OCI-M2 (cell line): ENCODE measurements at regions not wholly inside any gene's neighbourhood (a gene's known extent, or its start where the extent isn't known, plus 50 kb on each side); places are given as distances from the start of the nearest gene placed in this dataset.

Source experiments
- DNase-seq: peaks from one replicate; lab custom pipeline; 2025; ENCODE audit not compliant: unreplicated experiment; lab: John Stamatoyannopoulos, UW

GRCh38 chr6:43985329-43985728 lies 141.9 kb downstream of the MRPL14 start:
- no peak for DNase-seq

- DNase-seq, result no peak
Observed at GRCh38 chr6:43984442-43985321, 142.6 kb downstream of the MRPL14 start.

DNA sequence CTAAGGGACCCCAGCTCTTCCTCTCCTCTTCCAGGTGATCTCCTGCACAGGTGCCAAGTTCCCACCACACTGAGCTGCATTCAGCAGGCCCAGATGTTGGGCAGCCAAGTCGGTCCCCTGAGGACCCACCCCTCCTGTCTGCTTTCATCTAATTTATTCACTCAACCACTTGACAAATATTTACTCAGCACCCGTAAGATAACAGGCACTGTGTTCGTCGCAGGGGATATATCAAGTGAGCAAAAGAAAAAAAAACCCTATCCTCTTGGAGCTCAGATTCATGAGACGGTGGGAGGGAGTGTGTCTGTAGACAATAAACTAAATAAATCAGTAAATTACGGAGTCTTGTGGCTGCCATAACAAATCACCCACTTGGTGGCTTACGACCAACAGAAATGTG lies 143.6 kb downstream of the MRPL14 start:
- DNase-seq, result no peak

DNA sequence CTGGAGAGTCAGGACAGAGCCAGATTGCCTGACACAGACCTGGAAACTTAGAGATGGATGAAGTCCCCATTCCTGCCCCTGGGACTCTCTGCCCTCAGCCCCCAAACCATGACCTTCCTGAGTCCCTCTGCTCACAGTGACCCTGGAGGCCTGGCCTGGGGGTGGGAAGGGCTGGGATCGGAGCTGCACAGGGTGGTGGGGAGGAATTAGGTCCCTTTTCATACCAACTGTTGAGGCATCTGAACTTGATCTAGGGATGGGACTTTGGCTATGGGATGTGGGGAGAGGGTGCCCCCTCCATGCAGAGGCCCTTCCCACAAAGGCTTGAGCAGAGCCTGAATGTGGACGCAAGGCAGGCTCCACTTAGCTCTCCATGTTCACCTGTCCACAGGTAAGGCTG lies 144.1 kb downstream of the MRPL14 start:
- no peak for DNase-seq

DNA sequence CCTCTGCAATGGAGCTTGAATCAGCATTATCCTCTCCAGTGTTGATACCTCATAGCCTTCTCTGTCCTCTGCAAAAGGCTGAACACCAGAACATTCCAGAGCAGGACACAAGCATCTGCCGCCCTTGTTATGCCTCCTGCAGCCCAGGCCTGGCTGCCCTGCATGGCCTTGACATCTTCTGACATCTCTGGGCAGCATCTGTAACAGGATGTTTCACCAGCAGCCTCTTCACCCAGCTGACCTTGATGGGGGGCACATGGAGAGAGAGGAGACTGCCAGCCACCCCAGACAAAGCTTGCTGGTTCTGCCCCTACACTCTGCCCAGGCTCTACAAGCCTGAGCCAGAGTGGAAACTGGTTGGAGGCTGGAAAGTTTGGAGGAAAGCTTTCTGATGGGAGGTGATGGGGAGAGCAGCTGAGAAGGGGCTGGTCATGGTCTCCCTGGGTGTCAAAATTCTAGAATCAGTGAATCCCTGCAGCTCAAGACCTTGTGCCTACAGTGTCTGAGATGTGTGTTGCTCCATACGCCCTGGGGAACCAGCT lies 145.1 kb downstream of the MRPL14 start:
- DNase-seq, result no peak

DNA sequence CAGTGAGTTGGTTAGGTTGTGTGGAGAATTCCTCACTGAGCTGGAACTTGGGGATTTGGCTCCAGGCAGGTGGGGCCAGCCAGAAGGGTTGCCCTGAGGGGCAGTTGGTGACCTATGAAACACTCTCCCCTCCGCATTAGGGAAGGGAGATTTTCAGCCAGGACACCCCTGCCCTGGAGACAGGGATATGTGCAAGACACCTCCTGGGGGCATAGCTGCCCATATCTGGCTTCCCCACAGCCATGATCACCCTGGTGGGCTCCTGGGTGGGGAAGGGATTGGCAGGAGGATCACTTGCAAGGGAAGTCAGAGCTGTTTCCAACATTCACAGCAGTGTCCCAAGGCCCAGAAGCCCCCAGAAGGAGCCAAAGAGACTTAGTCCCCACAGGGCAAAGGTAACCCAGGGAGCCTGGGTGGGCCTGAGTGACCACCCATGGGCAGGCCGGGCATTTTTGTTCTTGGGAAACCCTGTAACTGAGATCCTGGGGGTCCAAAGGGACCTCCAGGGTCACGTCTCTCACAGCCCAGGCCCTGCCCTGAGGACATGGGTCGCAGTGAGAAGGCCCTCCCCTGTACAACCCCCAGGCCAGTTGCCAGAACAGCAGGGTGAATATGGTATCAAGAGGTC lies 145.8 kb downstream of the MRPL14 start:
- DNase-seq, result no peak

- DNase-seq, result no peak
Observed at GRCh38 chr6:43980004-43980795, 147.1 kb downstream of the MRPL14 start.

- DNase-seq, result no peak
Observed at GRCh38 chr6:43979525-43979924, 147.7 kb downstream of the MRPL14 start.

- DNase-seq, result no peak
Observed at GRCh38 chr6:43978473-43979346, 148.5 kb downstream of the MRPL14 start.

GRCh38 chr6:43977404-43978111 lies 149.7 kb downstream of the MRPL14 start:
- no peak for DNase-seq

- DNase-seq, result no peak
Observed at GRCh38 chr6:43976706-43977403, 150.4 kb downstream of the MRPL14 start.

DNA sequence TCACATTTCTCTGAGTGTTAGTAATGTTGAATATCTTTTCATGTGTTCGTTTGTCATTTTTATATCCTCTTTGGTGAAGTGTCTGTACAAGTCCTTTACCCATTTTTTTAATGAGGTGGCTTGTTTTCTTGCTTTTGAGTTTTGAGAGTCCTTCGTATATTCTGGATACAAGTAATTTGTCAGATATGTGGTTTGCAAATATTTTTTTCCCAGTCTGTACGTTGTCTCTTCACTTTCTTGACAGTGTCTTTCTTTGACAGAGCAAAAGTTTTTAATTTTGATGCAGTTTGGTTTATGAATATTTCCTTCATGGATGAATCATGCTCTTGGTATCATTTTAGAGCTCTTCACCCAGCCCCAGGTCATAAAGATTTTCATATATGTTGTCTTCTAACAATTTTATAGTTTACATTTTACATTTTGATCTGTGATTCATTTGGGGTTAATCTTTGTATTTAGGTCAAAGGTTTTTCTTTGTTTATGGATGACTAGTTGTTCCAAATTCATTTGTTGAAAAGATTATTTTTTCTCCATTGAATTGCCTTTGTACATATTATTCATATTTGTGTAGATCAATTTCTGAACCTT lies 152.5 kb downstream of the MRPL14 start:
- no peak for DNase-seq

DNA sequence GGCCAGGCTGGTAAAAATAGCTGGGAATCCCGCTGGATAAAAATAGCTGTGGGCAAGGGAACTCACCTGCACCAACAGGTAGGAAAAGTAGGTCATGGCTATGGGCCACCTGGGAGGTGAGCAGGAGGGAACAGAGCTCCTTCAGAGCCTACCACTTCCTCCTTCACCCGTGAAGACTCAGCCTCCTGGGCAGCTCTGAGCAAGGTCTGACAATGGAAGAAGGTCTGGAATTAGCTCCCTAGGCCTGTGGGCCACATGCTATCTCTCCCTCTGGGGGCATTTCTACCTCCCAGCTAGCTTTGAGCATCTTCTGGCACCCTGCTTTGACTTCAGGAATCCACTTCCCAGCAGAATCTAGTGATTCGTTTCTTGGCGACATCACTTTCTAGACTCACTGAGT lies 153.9 kb downstream of the MRPL14 start:
- DNase-seq, result no peak

DNA sequence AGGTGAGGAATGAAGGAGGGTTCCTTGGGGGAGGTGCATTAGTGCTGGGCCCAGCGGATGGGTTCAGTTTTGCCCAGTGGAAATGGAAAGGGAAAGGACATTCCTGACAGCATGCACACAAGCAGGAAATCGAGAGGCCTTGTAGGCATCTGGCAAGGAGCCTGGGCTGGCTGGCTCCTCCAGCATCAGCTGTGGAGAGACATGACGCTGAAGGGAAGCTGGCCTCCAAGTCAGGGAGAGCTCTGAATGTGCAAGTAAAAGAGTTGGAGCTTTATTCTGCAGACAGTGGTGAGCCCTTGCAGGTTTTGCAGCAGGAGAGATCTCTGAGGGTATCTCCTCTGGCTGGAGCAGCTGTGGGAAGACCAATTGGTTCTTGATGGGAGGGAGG lies 154.3 kb downstream of the MRPL14 start:
- no peak for DNase-seq

GRCh38 chr6:43972179-43972912 lies 154.9 kb downstream of the MRPL14 start:
- DNase-seq, result no peak

DNA sequence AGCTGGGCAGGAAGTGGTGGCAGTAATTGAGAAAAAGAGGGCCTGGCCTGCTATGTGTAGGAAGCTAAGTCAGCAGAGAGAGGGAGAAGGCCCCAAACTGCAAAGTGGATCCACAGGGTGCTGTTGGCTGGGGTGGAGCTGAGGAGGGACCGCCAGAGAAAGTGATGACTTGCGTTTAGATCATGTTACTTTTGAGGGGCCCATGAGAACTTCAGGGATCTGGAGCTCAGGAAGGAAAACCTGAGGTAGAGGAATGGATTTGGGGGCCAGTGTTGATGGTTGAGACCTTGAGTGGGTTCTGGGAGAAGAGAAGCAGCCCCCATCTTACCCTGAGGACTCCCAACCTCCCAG lies 155.5 kb downstream of the MRPL14 start:
- DNase-seq, result no peak

GRCh38 chr6:43970913-43971775 lies 156.1 kb downstream of the MRPL14 start:
- DNase-seq, result no peak
